ENCODE measurements at regions not wholly inside any gene's neighbourhood (a gene's known extent, or its start where the extent isn't known, plus 50 kb on each side); places are given as distances from the start of the nearest gene placed in this dataset.

DNA sequence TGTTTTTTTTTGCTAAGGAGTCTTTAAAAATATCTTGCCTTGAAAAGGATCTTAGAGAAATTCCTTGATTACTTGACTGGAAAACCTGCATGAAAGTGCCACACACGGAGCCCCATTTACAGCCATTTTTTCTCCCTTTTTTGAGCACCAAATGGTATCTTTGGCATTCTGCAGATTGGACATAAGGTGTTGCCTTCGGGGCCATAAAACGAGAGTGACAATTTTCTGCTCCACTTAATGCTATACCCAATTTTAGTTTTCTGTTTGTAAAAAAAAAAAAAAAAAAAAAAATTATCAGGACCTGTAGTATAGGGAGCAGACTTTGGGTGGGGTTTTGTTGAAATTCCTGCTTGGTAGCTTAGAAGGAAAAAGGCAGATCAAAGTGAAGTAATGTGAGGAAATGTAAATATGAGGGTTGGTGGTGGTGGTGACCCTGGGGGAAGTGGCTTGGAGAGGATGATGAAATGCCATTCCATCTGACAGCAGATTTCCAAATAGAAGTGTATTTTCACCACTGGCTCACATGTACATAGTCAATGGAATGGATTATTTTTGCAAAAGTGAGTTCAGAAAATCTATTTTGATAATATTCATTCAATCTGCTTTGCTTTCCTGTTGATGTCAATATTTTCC, 212.1 kb upstream of the SOX4 start:
- no peaks in the 10 kb centered on the region for H3K36me3 Mint-ChIP-seq
- H3K4me1 Mint-ChIP-seq, result no peaks in the 10 kb centered on the region
- no peaks in the 10 kb centered on the region for H3K9me3 Mint-ChIP-seq

GRCh38 chr6:21382821-21383449, 210.6 kb upstream of the SOX4 start:
- no peak for DNase-seq
- no peaks in the 10 kb centered on the region for H3K4me1 Mint-ChIP-seq
- H3K36me3 Mint-ChIP-seq, result no peaks in the 10 kb centered on the region
- H3K27ac Mint-ChIP-seq, result no peak overlapping the region
- H3K27me3 Mint-ChIP-seq, result no peaks in the 10 kb centered on the region
- no peak overlapping the region for H3K4me3 Mint-ChIP-seq
- H3K9me3 Mint-ChIP-seq, result no peaks in the 10 kb centered on the region

More for the DNA sequence above, 212.1 kb upstream of the SOX4 start:
- H3K27me3 Mint-ChIP-seq, result no peaks in the 10 kb centered on the region
- no peak overlapping the region for H3K4me3 Mint-ChIP-seq
- H3K27ac Mint-ChIP-seq, result no peak overlapping the region
- DNase-seq, result no peak

- H3K9me3 Mint-ChIP-seq, result no peaks in the 10 kb centered on the region
- H3K36me3 Mint-ChIP-seq, result no peaks in the 10 kb centered on the region
- no peak overlapping the region for H3K27ac Mint-ChIP-seq
- H3K4me3 Mint-ChIP-seq, result no peak overlapping the region
- no peaks in the 10 kb centered on the region for H3K4me1 Mint-ChIP-seq
- H3K27me3 Mint-ChIP-seq, result no peaks in the 10 kb centered on the region
- DNase-seq, result no peak
Observed at GRCh38 chr6:21383450-21384085, 210.0 kb upstream of the SOX4 start.

GRCh38 chr6:21384216-21384615, 209.3 kb upstream of the SOX4 start:
- no peaks in the 10 kb centered on the region for H3K27me3 Mint-ChIP-seq
- no peak for DNase-seq
- H3K4me1 Mint-ChIP-seq, result no peaks in the 10 kb centered on the region
- H3K27ac Mint-ChIP-seq, result no peak overlapping the region
- no peak overlapping the region for H3K4me3 Mint-ChIP-seq
- no peaks in the 10 kb centered on the region for H3K9me3 Mint-ChIP-seq
- H3K36me3 Mint-ChIP-seq, result no peaks in the 10 kb centered on the region

DNA sequence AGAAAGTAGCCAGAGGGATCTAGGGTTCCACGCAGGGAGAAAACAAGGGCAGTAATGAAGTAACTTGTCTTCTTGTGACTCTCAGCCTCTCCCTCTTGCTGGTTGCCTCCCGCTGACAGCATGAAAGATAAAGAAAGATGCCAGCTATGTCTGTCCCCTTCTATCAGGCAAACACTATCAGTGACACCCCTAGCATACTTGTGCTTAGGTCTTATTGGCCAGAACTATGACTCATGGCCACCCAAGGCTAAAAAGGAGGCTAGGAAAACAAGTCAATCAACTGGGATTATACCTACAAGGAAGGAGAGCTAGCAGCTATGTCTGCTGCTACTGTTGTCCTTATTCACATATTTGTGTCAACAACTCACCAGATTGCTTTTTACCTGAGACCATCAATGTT, 206.8 kb upstream of the SOX4 start:
- Mint-ChIP-seq H3K36me3 (no peaks in the 10 kb centered on the region), H3K9me3 (no peaks in the 10 kb centered on the region), H3K27me3 (no peaks in the 10 kb centered on the region), H3K27ac (no peak overlapping the region), H3K4me3 (no peak overlapping the region), H3K4me1 (no peaks in the 10 kb centered on the region)
- DNase-seq, result no peak

GRCh38 chr6:21390532-21391213, 202.9 kb upstream of the SOX4 start:
- Mint-ChIP-seq H3K36me3 (no peaks in the 10 kb centered on the region), H3K4me1 (no peaks in the 10 kb centered on the region), H3K27me3 (no peaks in the 10 kb centered on the region), H3K9me3 (no peaks in the 10 kb centered on the region), H3K27ac (no peak overlapping the region), H3K4me3 (no peak overlapping the region)
- no peak for DNase-seq

DNA sequence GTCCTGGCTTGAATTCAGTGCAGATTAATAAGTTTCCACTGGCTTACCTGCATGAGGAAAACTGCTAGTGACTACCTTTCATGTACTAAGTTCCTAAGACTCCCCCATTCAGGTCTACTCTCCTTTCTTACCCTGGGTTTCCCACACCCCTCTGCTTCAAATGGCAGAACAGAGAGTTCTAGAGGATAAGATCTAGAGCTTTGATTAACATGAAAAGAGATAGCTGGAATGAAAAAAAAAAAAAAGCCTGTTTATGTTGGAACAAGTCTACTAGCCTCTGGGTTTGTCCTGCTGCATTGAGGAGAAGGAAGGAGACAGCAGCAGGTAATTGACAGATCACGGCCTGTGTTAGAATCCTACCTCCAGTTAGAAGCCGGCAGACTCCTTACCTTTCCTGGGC, 201.4 kb upstream of the SOX4 start:
- Mint-ChIP-seq H3K27ac (no peak overlapping the region), H3K36me3 (no peaks in the 10 kb centered on the region), H3K9me3 (no peaks in the 10 kb centered on the region), H3K4me1 (no peaks in the 10 kb centered on the region), H3K4me3 (no peak overlapping the region), H3K27me3 (no peaks in the 10 kb centered on the region)
- DNase-seq, result no peak

DNA sequence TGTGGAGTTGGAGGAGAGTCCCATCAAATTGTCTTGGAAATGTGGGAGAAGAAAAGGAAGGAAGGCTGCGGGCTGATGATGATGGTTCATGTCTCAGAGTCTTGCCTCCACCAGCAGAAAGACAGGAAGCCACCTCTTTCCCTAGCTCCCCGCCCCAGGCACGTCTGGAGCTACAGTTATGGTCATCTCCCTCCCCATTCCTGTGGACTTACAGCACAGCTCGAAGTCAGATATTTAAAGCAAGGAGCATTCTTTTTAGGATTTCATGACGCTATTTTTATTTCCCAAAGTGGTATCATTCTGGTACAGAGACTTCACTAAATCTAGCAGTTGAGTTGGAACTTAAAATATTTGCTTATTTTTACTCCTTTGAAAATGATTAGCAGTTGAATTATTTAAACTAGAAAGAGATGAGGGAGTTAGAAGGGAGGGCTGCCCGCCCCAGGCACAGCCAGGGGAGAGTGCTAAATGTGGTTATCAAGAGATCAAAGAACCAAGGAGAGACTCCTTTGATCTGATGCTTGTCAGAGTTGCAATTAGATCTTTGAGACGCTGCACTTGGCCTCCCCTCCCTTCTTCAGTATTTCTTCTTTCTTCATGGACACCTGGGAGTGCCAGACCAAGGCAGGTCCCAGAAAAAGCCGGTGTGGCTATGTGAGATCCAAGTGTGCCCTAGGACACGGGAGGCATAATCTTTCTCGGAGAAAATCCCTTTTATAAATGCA, 199.9 kb upstream of the SOX4 start:
- Mint-ChIP-seq H3K4me1 (no peaks in the 10 kb centered on the region), H3K27ac (no peak overlapping the region), H3K36me3 (no peaks in the 10 kb centered on the region), H3K27me3 (no peaks in the 10 kb centered on the region), H3K4me3 (no peak overlapping the region), H3K9me3 (no peaks in the 10 kb centered on the region)
- no peak for DNase-seq

- Mint-ChIP-seq H3K4me1 (no peaks in the 10 kb centered on the region), H3K9me3 (no peaks in the 10 kb centered on the region), H3K4me3 (no peak overlapping the region), H3K27ac (no peak overlapping the region), H3K36me3 (no peaks in the 10 kb centered on the region), H3K27me3 (no peaks in the 10 kb centered on the region)
- no peak for DNase-seq
Observed at GRCh38 chr6:21395121-21395520, 198.4 kb upstream of the SOX4 start.

GRCh38 chr6:21396313-21396712, 197.2 kb upstream of the SOX4 start:
- no peak overlapping the region for H3K27ac Mint-ChIP-seq
- no peaks in the 10 kb centered on the region for H3K9me3 Mint-ChIP-seq
- no peaks in the 10 kb centered on the region for H3K36me3 Mint-ChIP-seq
- no peak for DNase-seq
- H3K27me3 Mint-ChIP-seq, result no peaks in the 10 kb centered on the region
- no peaks in the 10 kb centered on the region for H3K4me1 Mint-ChIP-seq
- H3K4me3 Mint-ChIP-seq, result no peak overlapping the region

- Mint-ChIP-seq H3K27ac (no peak overlapping the region), H3K4me1 (no peaks in the 10 kb centered on the region), H3K36me3 (no peaks in the 10 kb centered on the region), H3K4me3 (no peak overlapping the region), H3K9me3 (no peaks in the 10 kb centered on the region), H3K27me3 (no peaks in the 10 kb centered on the region)
- no peak for DNase-seq
Observed at GRCh38 chr6:21398741-21399325, 194.7 kb upstream of the SOX4 start.

- Mint-ChIP-seq H3K4me3 (no peak overlapping the region), H3K36me3 (no peaks in the 10 kb centered on the region), H3K27me3 (no peaks in the 10 kb centered on the region), H3K4me1 (no peaks in the 10 kb centered on the region), H3K9me3 (peaks cover 1% of the 10 kb centered on the region), H3K27ac (no peak overlapping the region)
- no peak for DNase-seq
Observed at GRCh38 chr6:21402368-21402767, 191.2 kb upstream of the SOX4 start.

GRCh38 chr6:21404577-21404976, 189.0 kb upstream of the SOX4 start:
- Mint-ChIP-seq H3K4me3 (no peak overlapping the region), H3K27ac (no peak overlapping the region), H3K27me3 (peaks cover 11% of the 10 kb centered on the region), H3K9me3 (peaks cover 1% of the 10 kb centered on the region), H3K4me1 (no peaks in the 10 kb centered on the region), H3K36me3 (no peaks in the 10 kb centered on the region)
- DNase-seq, result no peak

GRCh38 chr6:21406316-21406715, 187.2 kb upstream of the SOX4 start:
- Mint-ChIP-seq H3K4me3 (no peak overlapping the region), H3K27ac (no peak overlapping the region), H3K9me3 (peaks cover 2% of the 10 kb centered on the region), H3K4me1 (no peaks in the 10 kb centered on the region), H3K36me3 (no peaks in the 10 kb centered on the region), H3K27me3 (peaks cover 11% of the 10 kb centered on the region)
- DNase-seq, result no peak

DNA sequence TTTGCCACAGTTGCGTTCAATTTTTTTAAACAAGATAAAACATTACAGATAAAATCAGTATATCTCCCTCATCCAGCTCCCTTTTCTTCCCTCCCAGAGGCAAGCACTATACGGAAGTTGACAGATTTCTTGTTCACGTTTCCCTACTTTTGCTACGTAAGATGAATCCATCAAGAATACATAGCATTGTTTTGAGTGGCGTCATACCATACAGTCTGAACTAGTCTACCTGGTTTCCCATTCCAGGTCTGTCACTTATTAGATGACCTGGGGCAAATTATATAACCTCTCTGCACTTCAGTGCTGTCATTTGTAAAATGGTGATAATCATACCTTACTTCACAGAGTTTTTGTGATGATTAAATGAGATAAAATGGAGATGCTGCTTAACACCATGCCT, 184.3 kb upstream of the SOX4 start:
- Mint-ChIP-seq H3K9me3 (peaks cover 2% of the 10 kb centered on the region), H3K36me3 (no peaks in the 10 kb centered on the region), H3K27ac (no peak overlapping the region), H3K27me3 (peaks cover 11% of the 10 kb centered on the region), H3K4me3 (no peak overlapping the region), H3K4me1 (no peaks in the 10 kb centered on the region)
- no peak for DNase-seq

Measured in activated naive CD8-positive, alpha-beta T cell treated with anti-CD3 and anti-CD28 coated beads for 36 hours (primary cell).